SW480 (cell line): ENCODE measurements at regions not wholly inside any gene's neighbourhood (a gene's known extent, or its start where the extent isn't known, plus 50 kb on each side); places are given as distances from the start of the nearest gene placed in this dataset.
A peak's percentile ranks its signal among the peaks of the same experiment; 100 is the strongest.
"Not testable (repeated sequence)": the region's sequence is repeated elsewhere in the genome, so short reads cannot be mapped to it uniquely, and the experiment has no call there.

Source experiments
- DNase-seq: peaks from one replicate; pipeline ENCODE4 v3.0.0-alpha.2; 2016; ENCODE audit warnings: low spot score

DNA sequence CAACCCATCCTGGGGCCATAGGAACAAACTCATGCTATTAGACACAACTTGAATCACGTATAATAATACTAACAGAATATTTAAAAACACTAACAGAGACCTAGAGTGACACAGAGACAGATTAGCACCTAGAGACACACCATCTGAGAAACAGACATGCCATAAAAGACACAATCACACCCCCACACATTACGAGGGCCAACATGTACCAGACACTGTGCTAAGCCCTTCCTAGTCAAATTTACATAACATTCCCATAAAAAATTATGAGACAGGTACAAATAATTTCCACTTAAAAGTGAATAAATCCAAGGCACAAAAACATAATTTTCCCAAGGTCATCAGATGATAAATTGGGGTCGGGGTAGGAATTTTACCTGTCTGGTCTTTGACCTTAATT, 141.1 kb upstream of the PRSS16 start:
- DNase-seq, result no peak

DNA sequence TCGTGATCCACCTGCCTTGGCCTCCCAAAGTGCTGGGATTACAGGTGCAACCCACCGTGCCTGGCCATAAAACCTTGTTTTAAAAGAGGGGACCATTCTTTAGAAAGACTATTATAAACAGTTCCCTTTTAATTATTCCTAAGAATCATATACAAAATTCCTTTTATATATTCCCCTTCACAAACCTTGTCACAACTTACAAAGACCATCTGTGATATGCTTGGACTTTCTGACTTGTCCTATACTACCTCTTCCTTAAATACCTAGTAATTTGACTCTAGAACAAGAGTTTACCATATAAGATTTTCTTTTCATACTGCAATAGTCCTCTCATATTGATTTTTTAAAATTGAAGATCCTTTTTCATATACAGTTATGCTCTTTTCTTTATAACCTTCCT, 135.8 kb upstream of the PRSS16 start:
- DNase-seq, result no peak

DNA sequence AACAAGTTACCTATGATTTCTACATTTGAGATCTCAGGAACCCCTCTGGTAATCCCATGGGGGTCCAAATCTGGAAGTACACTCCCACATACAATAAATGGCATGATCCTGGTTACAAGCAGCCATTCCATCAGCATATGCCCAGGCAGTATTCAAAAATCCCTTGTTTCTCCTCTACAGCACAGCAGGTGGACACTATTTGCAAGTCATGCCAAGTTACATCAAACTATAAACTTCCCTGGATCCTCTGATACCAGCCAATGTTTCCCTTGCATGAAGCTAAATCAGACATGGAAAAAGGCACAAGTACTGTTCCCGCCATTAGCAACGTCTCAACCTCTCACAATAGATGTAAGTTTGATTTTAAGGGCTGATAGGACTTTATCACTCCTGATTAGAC, 134.5 kb upstream of the PRSS16 start:
- DNase-seq, result no peak

DNA sequence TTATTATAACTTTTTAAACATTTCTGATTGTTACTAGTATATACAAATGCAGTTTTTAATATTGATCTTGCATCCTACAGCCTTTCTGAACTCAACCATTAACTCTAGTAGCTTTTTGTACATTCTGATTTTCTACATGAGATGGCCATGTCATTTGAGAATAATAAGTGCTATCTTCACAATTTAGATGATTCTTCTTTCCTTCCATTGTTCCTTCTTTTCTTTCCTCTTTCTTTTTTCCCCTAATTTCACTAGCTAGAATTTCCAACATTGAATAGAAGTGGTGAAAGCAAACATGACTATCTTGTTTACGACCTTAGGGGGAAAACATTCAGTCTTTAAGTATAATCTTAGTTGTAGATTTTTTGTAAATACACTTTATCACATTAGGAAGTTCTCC, 128.2 kb upstream of the PRSS16 start:
- no peak for DNase-seq

DNA sequence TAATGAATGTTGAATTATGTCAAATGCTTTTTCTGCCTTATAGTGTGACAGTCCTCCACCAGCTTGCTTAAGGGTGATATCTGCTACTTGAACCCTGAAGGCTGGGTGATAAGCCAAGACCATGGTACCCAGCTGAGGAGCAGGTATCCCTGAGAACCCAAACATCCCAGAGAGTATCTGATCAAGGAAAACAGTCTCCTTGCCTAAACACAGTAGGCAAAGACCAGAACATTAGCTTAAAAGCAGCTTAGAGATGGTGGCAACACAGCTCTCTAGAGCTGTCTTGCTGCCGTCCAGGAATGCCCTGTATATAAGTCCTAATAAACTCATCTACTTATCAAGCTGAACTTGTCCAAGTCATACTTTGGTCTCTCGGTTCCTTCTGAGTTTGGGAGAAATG, 127.7 kb upstream of the PRSS16 start:
- no peak for DNase-seq

DNA sequence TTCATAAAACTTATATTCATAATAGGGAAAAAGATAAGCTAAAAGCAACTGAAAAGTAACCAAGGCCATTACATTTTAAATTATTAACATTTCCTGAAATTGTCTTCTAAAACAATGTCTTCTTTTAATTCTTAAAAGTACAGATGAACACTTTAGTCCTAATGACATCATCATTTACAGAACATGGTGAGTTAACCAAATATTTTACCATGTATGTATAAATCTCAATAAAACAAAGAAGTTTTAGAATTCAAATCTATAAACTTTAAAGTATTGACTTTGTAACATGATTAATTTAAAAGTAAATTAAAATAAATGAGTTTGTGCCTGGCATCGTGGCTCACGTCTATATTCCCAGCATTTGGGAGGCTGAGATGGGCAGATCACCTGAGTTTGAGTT, 125.9 kb upstream of the PRSS16 start:
- no peak for DNase-seq

DNA sequence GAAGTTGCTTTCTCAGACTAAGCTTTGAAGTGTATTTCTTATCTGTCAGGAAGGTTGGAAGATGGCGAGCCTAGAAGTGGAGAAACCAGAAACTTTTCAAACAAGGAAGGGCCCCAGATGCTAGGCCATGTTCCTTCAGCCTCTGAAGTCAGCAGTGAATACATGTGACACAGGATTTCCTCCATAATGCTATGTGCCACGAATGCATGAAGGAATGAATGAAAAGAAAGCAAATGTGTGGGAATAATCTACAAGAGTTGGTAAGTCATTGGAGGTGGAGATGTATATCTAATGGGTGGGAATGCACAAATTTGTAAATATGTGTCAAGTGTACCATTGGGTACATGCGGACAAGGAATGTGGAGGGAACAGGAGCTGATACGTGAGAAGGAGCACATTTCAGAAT, 123.2 kb upstream of the PRSS16 start:
- no peak for DNase-seq

DNA sequence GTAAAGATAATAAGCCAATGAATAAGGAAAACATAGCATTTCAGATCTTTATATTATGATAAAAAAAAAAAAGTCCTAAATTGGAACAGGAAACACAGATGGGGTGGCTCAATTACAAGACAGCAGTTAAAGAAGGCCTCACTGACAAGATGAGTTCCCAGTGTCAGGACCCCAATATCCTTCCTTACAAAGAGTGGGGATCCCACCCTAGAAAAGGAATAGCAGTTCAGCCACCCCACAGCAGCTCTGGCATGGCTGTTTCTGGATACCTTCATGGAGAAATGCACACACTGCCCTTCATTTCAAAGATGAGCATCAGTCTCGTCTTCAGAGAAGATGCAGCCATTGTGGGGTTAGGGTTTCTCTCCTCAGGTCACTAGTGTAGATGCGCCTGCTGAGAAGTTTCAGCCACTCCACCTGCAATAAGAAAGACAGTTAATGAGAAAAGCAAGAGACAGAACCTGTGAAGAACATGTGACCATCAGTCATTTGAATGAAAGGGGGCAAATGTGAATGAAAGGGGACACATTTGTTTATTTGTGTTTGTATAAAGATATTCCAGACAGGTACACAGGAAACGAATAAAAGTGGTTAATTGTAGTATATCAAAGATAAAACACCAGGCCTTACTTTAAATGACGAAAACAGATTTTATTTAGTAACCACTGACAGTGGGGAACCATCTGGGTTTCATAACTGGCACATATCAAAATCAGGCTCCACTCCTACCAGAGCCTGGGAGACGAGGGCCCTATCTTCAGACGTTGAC, 121.3 kb upstream of the PRSS16 start:
- no peak for DNase-seq

DNA sequence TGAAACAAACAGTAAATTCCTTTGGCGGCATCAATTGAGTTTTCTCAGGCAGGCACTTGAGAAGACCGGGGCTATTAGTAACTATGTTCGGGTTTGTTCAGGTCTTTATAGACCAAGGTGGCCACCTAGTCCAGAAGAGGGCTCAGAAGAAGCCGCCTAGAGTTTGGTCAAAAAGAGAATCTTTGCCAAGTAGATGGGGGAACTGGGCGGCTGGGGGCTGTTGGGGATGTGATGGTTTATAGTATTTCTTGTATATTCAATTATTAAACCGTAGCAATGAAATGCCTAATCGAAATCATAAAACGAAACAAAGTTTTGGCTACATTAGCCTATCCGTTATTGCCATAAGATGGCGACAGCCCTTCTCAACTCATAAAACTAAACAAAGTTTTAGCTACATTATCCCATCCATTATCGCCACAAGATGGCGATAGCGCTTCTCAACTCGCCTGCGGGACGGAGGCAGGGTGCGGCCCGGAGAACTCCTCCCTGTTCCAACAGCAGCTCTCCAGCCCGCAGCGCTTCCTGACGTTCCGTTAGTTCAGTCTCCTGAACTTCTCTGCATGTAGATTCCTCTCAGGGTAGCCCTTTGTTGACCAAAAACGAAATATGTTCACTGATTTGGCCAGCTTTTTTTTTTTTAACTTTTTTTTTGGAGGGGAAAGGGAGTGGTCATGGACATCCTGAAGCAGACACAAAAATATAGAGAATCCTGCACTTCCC, 120.5 kb upstream of the PRSS16 start:
- peak; percentile 82 for DNase-seq

DNA sequence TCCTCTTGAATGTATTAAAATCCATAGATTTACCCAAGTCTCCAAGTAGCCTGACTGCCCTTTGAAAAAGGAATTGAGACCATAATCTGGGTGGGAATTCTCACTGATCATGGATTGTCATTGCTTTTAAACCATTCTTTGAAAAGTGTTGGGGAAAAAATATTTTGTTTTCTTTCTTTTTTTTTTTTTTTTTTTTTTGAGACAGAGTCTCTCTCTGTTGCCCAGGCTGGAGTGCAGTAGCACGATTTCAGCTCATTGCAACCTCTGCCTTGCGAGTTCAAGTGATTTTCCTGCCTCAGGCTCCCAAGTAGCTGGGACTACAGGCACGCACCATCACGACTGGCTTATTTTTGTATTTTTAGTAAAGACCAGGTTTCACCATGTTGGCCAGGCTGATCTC, 119.6 kb upstream of the PRSS16 start:
- not testable (repeated sequence) for DNase-seq

DNA sequence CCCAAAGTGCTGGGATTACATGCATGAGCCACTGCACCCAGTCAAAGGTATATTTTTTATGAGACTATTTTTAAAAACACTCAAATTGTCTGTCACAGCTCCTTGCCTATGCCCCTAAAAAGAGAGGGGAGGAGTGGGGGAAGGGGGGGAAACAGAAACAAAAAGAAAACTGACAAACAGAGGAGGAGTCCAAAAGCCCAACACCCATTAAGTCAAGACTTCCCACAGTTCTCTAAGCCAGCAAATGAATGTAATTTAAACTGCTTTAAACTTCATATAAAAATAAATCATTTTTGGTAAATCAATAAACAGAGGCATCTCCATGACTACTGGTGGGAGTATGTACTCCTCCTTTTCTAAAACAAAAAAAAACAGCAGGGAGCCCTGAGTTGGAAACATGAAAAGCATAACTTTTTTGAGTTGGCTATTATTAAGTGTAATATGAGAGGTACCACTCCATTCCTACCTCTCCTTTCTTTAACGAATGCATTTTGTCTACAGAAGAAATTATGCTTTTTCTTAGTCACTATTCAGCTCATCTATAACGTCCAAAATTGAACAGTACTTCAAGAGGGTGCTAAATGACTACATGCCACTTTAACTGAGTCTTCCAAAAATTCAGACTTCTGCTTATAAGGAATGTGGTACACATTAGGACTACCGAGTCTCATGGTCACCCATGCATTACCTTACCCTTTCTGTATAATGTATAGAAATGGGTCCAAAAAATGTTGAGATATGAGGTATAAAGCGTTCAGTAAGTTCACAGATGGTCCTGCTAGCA, 119.0 kb upstream of the PRSS16 start:
- DNase-seq, result no peak

DNA sequence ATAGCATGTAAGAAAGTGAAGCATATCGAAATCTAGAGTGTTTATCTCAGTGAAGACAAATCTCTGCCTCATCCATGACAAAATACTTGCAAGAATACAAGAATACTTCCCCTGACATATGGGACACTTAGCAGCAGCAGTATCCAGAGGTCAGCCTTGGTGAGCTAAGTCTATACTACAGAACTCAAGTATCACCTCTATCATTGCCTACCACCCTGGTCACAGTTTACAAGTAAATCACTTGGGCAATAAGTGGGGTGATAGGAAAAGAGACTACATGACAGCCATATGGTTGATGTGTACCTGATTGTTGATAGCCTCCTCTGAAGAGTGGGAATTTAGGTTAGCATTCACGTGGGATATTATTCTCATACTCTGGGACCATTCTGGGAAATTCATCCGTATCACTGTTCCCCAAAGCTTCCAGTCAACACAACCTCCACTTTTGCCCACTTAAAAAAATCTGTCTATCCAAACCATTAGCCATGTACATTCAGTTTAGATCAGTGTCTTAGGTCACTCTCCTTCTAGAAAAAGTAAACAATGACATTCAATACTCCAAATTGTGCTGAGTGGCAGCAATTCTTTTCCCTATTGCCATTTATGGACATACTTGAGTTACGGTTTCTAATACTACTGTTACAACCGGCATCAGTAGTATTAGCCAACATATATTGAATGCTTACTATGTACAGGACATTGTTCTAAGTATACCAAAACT, 118.2 kb upstream of the PRSS16 start:
- no peak for DNase-seq

DNA sequence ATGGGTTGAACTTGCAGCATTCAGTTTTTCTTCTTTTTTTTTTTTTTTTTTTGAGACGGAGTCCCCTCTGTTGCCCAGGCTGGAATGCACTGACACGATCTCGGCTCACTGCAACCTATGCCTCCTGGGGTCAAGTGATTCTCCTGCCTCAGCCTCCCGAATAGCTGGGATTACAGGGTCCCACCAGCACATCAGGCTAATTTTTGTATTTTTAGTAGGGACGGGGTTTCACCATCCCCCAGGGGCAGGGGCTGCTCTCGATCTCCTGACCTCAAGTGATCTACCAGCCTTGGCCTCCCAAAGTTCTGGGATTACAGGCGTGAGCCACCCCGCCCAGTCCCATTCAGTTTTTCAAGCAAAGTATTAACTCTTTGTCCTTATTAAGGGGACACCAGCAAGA, 117.6 kb upstream of the PRSS16 start:
- no peak for DNase-seq

DNA sequence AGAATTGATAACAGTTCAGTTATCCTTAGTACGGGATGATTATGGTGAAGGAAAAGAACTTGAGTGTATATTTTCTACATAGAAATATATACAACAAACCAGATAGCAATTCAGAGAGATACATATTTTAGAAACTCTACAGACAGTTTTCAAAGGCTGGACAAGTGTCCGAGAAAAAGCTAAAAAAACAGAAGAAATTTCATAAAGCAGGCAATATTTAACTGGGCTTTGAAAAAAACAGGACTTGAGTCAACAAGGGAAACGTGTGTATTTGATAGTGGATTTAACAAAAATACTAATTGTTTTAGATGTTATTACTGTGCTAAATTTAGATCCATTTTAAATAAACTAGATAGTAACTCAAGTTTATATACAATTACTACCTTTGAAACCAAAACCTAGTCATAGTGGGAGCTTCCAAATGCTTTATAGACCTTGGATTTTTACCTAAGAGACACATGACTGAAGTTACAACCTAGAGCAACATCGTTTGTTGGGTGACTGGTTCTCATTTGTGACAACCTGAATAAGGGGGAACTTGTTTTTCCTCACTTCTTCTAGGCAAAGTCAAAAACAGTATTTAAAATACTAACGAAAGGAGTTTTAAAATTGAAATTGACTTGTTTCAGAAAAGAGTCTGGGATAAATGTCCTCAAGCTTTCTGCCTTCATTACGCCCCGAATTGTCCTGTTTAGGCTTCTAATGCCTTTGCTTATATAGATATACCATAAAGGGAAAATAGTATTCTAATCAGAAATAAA, 116.7 kb upstream of the PRSS16 start:
- no peak for DNase-seq

DNA sequence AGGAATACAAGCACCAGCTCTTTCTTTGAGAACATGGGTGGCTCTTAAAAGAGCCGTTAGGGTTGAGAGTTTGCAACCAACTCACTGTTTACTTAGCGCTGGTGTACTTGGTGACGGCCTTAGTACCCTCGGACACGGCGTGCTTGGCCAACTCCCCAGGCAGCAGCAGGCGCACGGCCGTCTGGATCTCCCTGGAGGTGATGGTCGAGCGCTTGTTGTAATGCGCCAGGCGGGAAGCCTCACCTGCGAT, 115.3 kb upstream of the PRSS16 start:
- peak; percentile 72 for DNase-seq

DNA sequence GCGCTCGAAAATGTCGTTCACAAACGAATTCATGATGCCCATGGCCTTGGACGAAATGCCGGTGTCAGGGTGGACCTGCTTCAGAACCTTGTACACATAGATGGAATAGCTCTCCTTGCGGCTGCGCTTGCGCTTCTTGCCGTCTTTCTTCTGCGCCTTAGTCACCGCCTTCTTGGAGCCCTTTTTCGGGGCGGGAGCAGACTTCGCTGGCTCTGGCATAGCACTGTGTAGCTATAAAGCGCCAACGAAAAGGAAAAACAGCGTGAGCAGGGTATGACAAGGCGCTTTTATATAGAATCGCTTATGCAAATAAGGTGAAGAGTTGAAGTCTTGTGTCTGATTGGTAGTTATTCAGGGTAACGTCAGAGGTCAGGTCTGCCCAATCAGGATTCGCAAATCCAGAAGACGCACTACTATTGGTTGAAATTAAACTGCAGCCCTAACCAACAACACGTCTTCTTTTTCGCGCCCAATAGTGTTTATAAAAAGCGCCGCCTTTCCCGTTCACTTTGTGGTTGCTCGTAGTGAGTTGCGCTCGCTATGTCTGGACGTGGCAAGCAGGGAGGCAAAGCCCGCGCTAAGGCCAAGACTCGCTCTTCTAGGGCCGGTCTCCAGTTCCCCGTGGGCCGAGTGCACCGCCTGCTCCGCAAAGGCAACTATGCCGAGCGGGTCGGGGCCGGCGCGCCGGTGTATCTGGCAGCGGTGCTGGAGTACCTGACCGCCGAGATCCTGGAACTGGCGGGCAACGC, 114.8 kb upstream of the PRSS16 start:
- peak; percentile 99 for DNase-seq

DNA sequence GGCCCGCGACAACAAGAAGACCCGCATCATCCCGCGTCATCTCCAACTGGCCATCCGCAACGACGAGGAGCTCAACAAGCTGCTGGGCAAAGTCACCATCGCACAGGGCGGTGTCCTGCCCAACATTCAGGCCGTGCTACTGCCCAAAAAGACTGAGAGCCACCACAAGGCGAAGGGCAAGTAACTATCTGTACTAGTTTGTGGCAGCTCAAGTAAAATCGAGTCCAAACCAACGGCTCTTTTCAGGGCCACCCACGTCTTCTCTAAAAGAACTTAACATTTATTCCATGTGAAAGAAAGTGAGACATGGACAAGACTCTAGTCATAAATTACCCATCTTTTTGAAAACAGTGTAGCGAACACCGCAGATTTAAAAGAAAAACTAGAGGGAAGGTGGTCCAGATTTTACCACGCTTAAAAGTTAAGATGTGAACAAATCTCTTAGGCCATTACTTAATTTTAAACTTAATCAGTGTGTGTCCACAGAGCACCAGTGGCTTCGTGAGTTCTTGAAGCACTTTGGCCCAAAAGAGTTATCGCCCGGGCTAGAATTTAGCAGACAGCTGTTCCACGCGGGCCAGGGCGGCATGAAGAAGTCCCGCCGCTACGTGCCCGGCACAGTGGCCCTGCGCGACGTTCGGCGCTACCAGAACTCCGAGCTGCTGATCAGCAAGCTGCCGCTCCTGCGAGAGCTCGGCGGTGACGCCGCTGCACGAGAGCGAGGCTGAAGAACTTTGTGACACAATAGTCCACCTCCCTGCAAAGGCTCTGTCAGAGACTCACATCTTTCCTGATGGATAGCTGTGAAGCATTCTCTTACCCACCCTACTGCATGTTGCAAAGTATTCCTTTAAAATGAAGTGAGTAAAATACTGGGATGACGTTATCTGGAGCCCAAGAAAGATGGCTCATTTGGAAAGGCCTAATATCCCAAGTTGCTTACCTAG, 113.9 kb upstream of the PRSS16 start:
- DNase-seq, result peak; percentile 67

DNA sequence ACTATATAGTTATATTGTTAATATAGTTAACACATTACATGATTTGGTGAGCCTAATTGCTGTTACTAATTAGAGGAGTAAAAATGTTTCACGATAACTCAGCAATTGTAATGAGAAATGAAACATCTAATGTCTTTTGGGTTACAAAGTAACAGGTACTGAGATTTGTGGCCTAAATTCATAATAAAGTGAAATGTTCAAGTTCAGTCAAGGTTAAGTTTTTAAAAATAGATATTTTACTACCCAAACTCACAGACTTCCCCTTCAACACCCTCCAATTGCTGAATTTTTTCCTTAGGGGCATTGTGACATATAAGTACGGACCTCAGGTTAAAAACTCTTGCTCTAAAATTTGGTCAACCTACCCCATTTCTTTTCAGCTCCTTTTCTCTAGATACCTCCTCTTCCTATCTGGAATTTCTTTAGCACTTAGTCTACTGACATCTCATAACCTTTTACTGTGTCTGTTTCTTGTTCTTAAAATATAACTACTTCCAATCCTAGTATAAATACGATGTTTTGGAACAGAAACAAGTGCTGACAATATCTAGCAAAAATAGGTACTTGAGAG, 112.3 kb upstream of the PRSS16 start:
- DNase-seq, result no peak

DNA sequence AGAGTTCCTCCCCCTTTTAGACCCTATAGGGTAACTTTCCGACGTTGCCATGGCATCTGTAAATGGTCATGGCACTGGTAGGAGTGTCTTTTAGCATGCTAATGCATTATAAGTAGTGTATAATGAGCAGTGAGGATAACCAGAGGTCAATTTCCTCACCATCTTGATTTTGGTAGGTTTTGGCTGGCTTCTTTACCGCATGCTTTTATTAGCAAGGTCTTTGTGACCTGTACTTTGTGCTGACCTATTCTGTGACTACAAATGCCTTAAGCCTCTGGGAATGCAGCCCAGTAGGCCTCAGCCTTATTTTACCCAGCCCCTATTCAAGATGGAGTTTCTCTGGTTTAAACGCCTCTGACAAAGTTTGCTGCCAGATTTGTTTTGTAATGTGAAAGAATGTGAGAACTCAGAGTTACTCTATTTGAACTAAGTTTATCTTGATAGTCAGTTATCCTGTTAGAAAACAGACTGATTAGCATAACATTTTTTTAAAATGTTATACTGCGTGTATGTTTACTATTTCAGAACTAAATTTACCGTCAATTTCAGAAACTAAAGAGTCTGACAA, 111.3 kb upstream of the PRSS16 start:
- no peak for DNase-seq
